ENCODE measurements at regions not wholly inside any gene's neighbourhood (a gene's known extent, or its start where the extent isn't known, plus 50 kb on each side); places are given as distances from the start of the nearest gene placed in this dataset.

DNA sequence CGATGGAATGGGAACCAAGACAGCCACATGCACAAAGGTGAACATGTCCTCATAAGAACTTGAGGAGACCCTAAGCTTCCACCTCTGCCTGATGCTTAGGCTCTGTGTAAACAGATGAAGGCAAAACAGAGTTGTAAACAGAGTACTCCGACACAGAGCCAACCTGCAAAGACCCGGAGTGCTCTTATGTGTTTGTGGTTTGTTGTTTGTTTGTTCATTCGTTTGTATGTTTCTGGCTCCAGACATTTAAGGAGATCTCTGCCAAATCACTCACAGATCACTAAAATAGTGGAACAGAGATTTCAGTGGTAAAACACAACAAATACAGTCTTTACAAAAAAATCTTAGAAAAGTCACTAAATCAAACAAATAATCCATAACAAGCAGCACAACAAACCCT, 294.9 kb downstream of the EIPR1 start:
- TF ChIP-seq, protein P1, sequence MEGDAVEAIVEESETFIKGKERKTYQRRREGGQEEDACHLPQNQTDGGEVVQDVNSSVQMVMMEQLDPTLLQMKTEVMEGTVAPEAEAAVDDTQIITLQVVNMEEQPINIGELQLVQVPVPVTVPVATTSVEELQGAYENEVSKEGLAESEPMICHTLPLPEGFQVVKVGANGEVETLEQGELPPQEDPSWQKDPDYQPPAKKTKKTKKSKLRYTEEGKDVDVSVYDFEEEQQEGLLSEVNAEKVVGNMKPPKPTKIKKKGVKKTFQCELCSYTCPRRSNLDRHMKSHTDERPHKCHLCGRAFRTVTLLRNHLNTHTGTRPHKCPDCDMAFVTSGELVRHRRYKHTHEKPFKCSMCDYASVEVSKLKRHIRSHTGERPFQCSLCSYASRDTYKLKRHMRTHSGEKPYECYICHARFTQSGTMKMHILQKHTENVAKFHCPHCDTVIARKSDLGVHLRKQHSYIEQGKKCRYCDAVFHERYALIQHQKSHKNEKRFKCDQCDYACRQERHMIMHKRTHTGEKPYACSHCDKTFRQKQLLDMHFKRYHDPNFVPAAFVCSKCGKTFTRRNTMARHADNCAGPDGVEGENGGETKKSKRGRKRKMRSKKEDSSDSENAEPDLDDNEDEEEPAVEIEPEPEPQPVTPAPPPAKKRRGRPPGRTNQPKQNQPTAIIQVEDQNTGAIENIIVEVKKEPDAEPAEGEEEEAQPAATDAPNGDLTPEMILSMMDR (IDR thresholded peaks at IDR 0.05) = no peak
- TF ChIP-seq POLR2A (IDR thresholded peaks at IDR 0.05) = no peak
- TF ChIP-seq POLR2AphosphoS5 (IDR thresholded peaks at IDR 0.05) = no peak
- no peak for TF ChIP-seq EP300 (IDR thresholded peaks at IDR 0.05; ENCODE audit: low read depth)
